SHP77 treated with DMSO at 0.1 percent for 48 hours (cell line): ENCODE measurements at regions not wholly inside any gene's neighbourhood (a gene's known extent, or its start where the extent isn't known, plus 50 kb on each side); places are given as distances from the start of the nearest gene placed in this dataset.

Experiments
- DNase-seq: peaks from one replicate; lab custom pipeline; 2025; lab: John Stamatoyannopoulos, UW

DNA sequence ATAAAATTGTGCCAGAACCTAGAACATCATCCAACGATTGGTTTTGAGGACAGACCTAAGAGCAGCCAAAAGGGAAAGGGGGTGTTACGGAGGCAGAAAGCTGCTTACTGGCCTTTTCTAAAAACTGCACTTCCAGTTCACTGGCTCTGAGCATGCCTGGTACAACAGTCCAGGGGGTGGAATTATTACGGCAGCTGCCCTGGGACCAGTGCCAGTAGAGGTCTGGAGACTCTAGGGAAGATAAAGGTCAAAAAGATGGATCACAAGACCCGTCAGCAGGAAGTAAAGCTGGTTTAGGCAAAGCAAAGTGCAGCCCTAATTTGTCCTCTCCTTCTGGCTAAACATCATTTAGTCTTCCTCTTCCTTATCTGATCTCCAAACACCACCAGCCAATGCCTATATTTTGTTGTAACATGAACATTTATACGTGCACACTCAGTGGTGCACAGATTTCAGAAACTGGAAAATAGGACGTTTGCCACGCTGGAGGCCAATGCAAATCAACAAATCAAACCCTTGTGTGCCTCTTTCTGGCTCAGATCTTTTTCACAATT, 216.4 kb upstream of the DPP6 start:
- DNase-seq: no peak

DNA sequence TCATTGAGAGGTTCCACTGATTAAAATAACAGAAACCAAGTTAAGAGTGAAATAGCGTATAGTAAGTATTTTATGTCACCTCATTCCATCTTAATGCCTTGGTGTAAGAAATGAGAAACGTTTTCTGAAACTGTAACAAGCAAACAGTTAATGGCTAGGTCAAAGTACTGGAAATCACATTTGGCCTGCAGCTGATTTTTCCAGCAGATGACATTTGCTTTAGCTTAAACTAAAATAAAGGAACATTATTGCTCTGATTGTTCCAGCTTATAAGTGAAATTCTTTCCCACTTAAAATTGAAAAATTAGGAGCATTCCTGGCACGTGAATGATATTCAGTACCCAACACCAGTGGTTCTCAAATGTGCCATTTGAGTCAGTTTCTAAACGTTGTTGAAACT, 213.6 kb upstream of the DPP6 start:
- no peak for DNase-seq

GRCh38 chr7:153840861-153841260, 211.3 kb upstream of the DPP6 start:
- no peak for DNase-seq

- DNase-seq: no peak
Measured at GRCh38 chr7:153847828-153848227, 204.4 kb upstream of the DPP6 start.

DNA sequence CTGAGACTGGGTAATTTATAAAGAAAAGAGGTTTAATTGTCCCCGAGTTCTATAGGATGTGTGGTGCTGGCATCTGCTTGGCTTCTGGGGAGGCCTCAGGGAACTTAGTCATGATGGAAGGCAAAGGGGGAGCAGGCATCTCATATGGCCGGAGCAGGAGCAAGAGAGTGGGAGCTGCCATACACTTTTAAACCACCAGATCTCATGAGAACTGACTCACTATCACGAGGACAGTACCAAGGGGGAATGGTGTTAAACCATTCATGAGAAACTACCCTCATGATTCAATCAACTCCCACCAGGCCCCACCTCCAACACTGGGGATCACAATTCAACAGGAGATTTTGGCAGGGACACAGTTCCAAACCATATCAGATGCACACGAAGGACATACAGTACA, 199.9 kb upstream of the DPP6 start:
- DNase-seq: no peak

GRCh38 chr7:153858355-153858754, 193.8 kb upstream of the DPP6 start:
- no peak for DNase-seq

- no peak for DNase-seq
Measured at GRCh38 chr7:153859239-153859638, 193.0 kb upstream of the DPP6 start.

GRCh38 chr7:153886506-153887441, 165.4 kb upstream of the DPP6 start:
- DNase-seq: no peak

- no peak for DNase-seq
Measured at GRCh38 chr7:153887749-153888569, 164.2 kb upstream of the DPP6 start.

DNA sequence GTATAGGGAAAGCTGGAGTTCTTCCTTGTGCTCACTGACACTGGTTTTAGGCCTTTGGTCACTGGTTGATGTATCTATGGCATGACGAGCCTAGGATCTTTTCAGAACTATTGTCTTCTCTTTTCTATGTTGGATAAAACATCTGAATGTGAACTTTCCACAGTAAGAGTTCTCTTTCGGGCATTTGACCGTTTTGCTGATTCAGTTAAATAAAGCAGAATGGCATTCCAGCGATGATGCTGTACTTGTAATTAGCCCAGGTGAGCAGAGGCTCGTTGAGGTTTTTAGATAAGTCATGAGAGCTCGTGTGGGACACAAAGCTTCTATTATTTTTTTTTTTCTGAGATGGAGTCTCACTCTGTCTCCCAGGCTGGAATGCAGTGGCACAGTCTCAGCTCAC, 160.2 kb upstream of the DPP6 start:
- no peak for DNase-seq

DNA sequence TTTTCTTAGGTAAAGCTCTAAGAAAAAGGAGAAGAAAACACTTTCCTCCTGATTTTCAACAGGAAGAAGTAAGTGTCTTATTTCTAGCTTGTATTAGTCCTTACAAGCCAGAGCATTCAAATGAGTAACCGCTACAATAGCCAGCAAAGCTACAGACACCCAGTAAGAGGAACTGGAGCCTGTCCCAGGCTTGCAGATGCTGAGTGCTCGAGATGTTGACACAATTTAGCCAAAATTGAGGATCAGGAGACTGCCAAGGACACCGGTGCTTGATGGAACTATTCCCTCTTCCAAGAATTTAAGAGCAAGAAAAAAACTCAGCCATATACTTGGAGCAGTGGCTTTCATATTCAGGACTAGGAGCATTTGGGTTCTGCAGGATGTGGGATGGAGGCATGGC, 149.3 kb upstream of the DPP6 start:
- no peak for DNase-seq

- DNase-seq: no peak
Measured at GRCh38 chr7:153912211-153912610, 140.0 kb upstream of the DPP6 start.

DNA sequence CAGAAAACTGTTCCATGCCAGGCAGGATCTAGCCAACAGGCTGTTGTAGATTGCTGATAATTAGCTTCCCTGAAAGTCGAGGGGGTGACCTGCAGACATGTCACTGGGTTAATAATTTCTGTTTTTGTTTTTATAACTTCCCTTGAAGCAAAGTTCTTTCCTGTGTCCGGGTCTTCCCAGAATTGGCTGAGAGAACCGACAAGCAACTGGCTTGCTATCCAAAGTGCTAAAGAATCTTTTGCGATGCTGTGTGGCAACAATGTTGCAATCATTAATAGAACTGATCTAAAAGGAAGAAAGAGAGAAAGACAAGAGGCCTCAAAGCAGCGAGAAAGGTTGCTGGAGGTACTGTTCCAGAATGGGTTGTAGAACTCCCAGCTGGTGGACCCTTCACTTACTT, 132.1 kb upstream of the DPP6 start:
- DNase-seq: no peak

DNA sequence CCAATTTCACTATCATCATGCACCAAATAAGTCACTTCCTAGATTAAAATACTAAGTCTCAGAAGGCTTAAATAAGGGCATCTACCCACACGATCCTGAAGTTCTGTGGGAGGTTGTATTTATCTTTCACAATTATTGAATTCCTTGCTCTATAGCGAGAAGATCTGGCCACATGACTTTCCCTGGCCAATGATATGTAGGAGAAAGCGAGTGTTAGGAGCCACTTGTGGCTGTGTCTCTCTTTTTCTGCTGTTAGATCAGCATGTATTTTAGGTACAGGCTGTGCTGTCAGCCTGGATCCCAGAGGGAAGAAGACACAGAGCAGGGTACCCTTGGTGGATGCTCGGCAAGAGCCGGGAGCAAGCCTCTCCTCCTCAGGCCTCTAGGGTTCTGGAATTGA, 131.3 kb upstream of the DPP6 start:
- no peak for DNase-seq

GRCh38 chr7:153921408-153921807, 130.8 kb upstream of the DPP6 start:
- DNase-seq: no peak

GRCh38 chr7:153930696-153931095, 121.5 kb upstream of the DPP6 start:
- DNase-seq: no peak

DNA sequence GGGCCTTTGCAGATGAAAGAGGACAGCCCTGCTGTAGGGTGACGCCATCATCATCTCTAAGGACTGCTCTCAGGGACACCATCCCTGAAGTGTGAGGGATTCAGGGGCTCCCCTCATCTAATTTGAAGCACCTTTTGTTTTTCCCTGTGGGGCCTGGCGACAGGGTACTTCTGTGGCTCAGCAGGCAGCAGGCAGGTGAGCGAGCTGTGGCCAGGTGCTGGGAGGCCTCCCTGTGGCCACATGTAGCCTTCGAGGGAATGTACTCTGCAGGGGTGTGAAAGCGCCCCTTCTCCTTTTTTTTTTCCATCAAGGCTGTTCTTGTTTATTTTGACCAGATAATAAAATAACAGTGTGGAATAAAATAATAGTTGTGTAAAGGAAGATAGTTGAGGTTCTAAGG, 118.2 kb upstream of the DPP6 start:
- no peak for DNase-seq

GRCh38 chr7:153934629-153935028, 117.6 kb upstream of the DPP6 start:
- no peak for DNase-seq

DNA sequence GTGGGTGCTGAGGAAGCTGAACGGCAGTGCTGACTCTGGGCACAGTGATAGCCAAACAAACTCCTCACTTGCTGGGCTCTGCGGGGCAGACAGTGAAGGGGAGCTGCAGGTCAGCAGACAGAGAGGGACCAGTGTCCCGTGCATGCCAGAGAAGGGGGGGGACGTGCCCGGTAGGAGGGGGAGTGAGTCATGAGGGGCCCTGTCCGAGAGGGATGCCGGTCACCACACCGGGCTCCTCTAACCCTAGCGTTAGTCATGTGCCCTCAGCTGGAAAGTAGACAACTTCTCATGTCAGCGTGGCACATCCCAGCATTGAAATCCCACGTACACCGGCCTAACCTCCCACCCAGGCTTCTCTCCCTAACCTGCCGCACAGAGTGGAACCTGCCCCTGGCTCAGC, 117.1 kb upstream of the DPP6 start:
- DNase-seq: no peak

- no peak for DNase-seq
Measured at GRCh38 chr7:153938451-153938850, 113.7 kb upstream of the DPP6 start.

GRCh38 chr7:153939177-153939576, 113.0 kb upstream of the DPP6 start:
- DNase-seq: no peak

DNA sequence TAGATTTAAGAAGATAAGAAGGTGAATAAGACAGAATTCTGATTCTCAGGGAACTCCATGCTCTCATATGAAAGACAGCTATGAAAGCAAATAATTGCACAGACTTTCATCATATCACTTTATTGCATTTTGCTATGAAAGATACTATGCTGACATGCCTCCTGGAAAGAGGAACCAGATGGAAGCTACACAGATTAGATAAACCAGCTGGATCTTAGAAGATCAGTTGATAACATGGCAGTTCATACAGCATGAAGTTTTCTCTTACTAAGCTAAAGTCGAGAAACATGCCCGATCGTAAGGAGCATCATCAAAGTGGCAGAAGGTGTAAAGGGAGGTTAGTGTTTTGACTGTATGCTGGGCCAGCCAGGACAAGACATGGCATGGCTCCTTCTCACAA, 112.5 kb upstream of the DPP6 start:
- DNase-seq: no peak

DNA sequence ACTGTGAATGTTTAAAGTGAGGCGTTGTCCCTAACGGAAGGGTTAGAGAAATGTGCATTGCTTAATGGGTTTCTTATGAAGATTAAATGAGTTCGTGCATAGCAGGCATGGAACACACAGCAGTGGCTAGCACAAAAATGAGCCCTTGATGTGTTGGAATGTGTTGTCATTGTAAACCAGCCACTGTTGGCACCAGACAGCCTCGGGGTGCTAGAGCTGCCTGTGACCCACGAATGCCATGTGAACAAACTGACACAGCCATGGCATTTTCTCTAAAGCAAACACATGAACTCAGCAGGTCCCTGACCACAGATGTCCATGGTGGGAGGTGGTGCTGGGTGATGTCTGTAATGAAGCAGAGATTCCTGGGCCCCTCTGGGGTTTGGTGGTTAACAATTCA, 111.1 kb upstream of the DPP6 start:
- no peak for DNase-seq
